ENCODE measurements at regions not wholly inside any gene's neighbourhood (a gene's known extent, or its start where the extent isn't known, plus 50 kb on each side); places are given as distances from the start of the nearest gene placed in this dataset.

DNA sequence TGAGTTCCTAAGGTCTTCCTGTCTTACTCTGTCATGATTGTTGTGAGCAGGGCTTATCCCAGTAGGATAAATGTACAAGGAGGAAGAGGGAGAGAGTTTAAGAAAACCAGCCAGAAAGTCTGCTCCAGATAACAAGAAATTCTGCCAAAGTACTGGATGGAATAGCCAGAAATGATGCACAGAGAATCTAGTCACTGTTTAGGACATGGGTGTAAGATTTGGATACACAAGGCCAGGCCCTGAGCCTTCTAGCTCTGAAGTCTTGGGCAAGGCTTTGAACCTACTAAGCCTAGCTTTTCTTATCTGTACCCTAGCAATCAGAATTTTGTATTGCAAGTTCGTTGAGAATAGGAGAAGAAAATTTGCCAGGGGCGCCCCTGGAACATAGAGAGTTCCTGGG is 180.4 kb upstream of the ROPN1 start:
- Histone ChIP-seq H3K9me3 (no peaks in the 10 kb centered on the region), H3K4me1 (no peaks in the 10 kb centered on the region), H3K27me3 (no peaks in the 10 kb centered on the region), H3K36me3 (no peaks in the 10 kb centered on the region), H3K4me3 (no peak overlapping the region), H3K27ac (no peak overlapping the region)
- 92% methylated on average over 2 of the region's 2 CpGs for WGBS, 2 donors
- DNase-seq (ENCODE audit: low spot score in 2 of 2) = no peak
- TF ChIP-seq POLR2A (IDR thresholded peaks at IDR 0.05) (no peak), EP300 (IDR thresholded peaks at IDR 0.05) (no peak)
- TF ChIP-seq, protein P1, sequence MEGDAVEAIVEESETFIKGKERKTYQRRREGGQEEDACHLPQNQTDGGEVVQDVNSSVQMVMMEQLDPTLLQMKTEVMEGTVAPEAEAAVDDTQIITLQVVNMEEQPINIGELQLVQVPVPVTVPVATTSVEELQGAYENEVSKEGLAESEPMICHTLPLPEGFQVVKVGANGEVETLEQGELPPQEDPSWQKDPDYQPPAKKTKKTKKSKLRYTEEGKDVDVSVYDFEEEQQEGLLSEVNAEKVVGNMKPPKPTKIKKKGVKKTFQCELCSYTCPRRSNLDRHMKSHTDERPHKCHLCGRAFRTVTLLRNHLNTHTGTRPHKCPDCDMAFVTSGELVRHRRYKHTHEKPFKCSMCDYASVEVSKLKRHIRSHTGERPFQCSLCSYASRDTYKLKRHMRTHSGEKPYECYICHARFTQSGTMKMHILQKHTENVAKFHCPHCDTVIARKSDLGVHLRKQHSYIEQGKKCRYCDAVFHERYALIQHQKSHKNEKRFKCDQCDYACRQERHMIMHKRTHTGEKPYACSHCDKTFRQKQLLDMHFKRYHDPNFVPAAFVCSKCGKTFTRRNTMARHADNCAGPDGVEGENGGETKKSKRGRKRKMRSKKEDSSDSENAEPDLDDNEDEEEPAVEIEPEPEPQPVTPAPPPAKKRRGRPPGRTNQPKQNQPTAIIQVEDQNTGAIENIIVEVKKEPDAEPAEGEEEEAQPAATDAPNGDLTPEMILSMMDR (IDR thresholded peaks at IDR 0.05) = no peak

DNA sequence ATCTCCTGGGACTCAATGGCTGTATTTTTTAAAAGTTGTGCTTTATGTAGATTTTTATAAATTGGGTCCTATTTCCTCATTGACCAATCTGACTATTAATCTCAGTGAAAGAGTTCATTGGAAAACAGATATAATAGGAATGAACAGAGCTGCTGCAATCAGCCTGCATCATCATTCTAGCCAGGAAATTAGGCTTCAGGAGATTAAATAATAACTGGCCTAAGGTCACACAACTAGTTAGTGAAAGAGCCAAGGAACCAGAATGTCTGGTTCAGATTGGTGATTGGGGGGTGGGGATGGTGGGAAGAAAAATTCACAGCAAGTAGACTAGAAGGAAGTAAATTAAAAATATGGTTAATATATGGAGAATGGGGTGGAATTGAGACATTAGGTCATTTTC is 180.9 kb upstream of the ROPN1 start:
- H3K9me3 ChIP-seq = no peaks in the 10 kb centered on the region
- no peaks in the 10 kb centered on the region for H3K4me1 ChIP-seq
- H3K4me3 ChIP-seq = no peak overlapping the region
- TF ChIP-seq, protein P1 (IDR thresholded peaks at IDR 0.05) = no peak
- TF ChIP-seq POLR2A (IDR thresholded peaks at IDR 0.05) = no peak
- no peaks in the 10 kb centered on the region for H3K27me3 ChIP-seq
- no peak for DNase-seq (ENCODE audit: low spot score in 2 of 2)
- H3K27ac ChIP-seq = no peak overlapping the region
- no peaks in the 10 kb centered on the region for H3K36me3 ChIP-seq

DNA sequence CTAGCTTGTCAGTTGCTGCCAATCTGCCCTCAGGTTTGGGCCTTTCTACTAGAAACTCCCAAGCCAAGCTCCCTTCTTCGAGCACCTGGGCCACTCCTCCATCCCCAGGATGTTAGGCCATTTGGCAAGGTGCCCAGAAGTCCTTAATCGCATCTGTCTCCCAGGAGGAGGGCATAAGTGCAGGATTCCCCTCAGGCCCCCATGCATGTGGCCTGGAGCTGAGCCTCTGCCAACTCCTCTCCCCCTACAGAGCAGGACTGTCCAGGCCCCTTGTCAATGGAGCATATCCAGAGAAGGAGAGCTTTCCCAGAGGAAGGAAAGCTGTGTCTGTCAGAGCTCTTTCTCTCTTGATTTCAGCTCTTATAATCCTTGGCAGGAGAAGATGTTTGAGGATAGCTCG is 182.6 kb upstream of the ROPN1 start:
- Histone ChIP-seq H3K27ac (no peak overlapping the region), H3K4me1 (no peaks in the 10 kb centered on the region), H3K4me3 (no peak overlapping the region), H3K9me3 (no peaks in the 10 kb centered on the region), H3K27me3 (no peaks in the 10 kb centered on the region), H3K36me3 (no peaks in the 10 kb centered on the region)
- 46 to 47% methylated on average over 3 of the region's 3 CpGs for WGBS, 2 donors
- DNase-seq (ENCODE audit: low spot score in 2 of 2) = no peak
- no peak for TF ChIP-seq EP300 (IDR thresholded peaks at IDR 0.05)
- TF ChIP-seq POLR2A (IDR thresholded peaks at IDR 0.05) = no peak
- TF ChIP-seq, protein P1 (IDR thresholded peaks at IDR 0.05) = no peak

DNA sequence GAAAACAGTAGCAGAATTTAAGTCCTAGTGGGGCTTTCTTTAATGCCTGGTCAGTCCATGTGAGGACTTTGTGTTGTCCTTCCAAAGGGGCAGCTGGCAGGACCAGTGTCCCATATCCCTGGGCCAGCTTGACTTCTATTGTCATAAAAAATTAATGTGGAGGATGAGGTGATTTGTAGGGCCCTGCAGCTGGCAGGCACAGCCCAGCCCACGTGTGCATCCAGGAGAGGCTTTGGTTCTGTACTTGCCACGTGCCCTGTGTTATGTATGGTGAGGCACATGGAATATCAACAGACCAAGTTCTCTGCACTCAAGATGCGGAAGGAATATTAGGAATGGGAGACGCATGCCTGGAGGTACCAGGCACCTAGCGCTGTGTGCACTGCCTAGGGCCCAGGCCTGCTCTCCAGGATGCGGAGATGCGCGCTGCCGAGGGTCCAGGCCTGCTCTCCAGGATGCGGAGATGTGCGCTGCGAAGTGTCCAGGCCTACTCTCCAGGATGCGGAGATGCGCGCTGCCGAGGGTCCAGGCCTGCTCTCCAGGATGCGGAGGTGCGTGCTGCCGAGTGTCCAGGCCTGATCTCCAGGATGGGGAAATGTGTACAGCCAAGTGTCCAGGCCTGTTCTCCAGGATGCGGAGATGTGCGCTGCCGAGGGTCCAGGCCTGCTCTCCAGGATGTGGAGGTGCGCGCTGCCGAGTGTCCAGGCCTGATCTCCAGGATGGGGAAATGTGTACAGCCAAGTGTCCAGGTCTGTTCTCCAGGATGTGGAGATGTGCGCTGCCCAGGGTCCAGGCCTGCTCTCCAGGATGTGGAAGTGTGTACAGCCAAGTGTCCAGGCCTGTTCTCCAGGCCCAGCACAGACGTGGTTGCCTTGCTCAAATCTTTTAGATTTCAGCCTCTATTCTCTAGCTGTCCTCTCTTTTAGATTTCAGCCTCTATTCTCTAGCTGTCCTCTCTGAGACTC is 183.3 kb upstream of the ROPN1 start:
- no peak for DNase-seq (ENCODE audit: low spot score in 2 of 2)
- H3K27ac ChIP-seq = no peak overlapping the region
- H3K27me3 ChIP-seq = no peaks in the 10 kb centered on the region
- no peak overlapping the region for H3K4me3 ChIP-seq
- H3K4me1 ChIP-seq = no peaks in the 10 kb centered on the region
- 91 to 94% methylated on average over 22 to 24 of the region's 27 CpGs for WGBS, 2 donors
- H3K9me3 ChIP-seq = no peaks in the 10 kb centered on the region
- no peaks in the 10 kb centered on the region for H3K36me3 ChIP-seq
- TF ChIP-seq EP300 (IDR thresholded peaks at IDR 0.05) (no peak), POLR2A (IDR thresholded peaks at IDR 0.05) (no peak)
- TF ChIP-seq, protein P1 (IDR thresholded peaks at IDR 0.05) = no peak

DNA sequence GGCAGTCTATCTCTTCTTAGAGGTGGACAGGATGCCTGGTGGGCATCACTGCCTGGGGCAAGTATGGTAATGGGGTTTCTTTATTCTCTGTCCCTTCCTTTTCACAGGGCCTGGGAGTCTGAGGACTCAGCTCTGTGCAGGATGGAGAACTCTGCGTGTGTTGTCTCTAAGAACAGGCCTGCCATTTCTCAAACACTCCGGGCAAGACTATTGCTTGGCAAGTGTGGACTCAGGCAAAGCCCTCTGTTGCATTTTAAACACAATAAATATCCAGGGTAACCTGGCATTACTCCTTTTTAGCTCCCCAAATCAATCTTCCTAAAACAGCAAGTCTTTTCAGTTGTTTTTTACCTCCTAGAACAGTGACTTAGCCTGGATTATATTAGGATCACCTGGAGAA is 185.1 kb upstream of the ROPN1 start:
- WGBS, 2 donors = 80 to 94% methylated on average over 2 of the region's 2 CpGs
- Histone ChIP-seq H3K4me1 (no peaks in the 10 kb centered on the region), H3K27me3 (no peaks in the 10 kb centered on the region), H3K9me3 (no peaks in the 10 kb centered on the region), H3K27ac (no peak overlapping the region), H3K4me3 (no peak overlapping the region), H3K36me3 (no peaks in the 10 kb centered on the region)
- DNase-seq (ENCODE audit: low spot score in 2 of 2) = no peak
- TF ChIP-seq EP300 (IDR thresholded peaks at IDR 0.05) (no peak), POLR2A (IDR thresholded peaks at IDR 0.05) (no peak)
- TF ChIP-seq, protein P1 (IDR thresholded peaks at IDR 0.05) = no peak
